ENCODE measurements at regions not wholly inside any gene's neighbourhood (a gene's known extent, or its start where the extent isn't known, plus 50 kb on each side); places are given as distances from the start of the nearest gene placed in this dataset.
A peak's percentile ranks its signal among the peaks of the same experiment; 100 is the strongest.

DNA sequence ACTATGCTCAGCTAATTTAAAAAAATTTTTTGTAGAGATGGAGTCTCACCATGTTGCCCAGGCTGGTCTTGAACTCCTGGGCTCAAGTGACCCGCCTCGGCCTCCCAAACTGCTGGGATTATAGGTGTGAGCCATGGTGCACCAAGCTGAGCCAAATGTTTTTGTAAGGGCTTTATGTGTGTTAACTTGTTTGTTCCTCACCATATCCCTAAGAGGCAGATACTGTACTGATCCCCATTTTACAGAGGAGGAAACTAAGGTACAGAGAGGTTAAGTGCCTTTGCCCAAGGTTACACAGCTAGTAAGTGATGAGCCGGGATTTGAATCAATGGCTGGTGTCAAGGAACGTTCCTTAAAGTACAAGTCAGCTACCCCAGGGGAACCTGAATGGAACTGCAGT is 85.3 kb upstream of the KLF7 start:
- TF ChIP-seq EZH2 (IDR thresholded peaks at IDR 0.05; ENCODE audit: insufficient read depth, low read length) = no peak
- TF ChIP-seq, protein P1, sequence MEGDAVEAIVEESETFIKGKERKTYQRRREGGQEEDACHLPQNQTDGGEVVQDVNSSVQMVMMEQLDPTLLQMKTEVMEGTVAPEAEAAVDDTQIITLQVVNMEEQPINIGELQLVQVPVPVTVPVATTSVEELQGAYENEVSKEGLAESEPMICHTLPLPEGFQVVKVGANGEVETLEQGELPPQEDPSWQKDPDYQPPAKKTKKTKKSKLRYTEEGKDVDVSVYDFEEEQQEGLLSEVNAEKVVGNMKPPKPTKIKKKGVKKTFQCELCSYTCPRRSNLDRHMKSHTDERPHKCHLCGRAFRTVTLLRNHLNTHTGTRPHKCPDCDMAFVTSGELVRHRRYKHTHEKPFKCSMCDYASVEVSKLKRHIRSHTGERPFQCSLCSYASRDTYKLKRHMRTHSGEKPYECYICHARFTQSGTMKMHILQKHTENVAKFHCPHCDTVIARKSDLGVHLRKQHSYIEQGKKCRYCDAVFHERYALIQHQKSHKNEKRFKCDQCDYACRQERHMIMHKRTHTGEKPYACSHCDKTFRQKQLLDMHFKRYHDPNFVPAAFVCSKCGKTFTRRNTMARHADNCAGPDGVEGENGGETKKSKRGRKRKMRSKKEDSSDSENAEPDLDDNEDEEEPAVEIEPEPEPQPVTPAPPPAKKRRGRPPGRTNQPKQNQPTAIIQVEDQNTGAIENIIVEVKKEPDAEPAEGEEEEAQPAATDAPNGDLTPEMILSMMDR (IDR thresholded peaks at IDR 0.05; ENCODE audit: insufficient read depth, low read depth, low read length) = no peak
- Histone ChIP-seq H3K9me3 (ENCODE audit: insufficient read depth, low read depth, low read length) (no peaks in the 10 kb centered on the region), H3K4me3 (ENCODE audit: insufficient read depth, low read depth, low read length) (no peak overlapping the region), H3K4me2 (ENCODE audit: low read length) (peak overlapping the region; percentile 4), H3K27me3 (ENCODE audit: insufficient read depth, low read length) (no peaks in the 10 kb centered on the region), H4K20me1 (ENCODE audit: insufficient read depth, low read length) (no peaks in the 10 kb centered on the region), H3K4me1 (ENCODE audit: insufficient read depth, low read length) (peaks cover 47% of the 10 kb centered on the region), H3K36me3 (ENCODE audit: insufficient read depth, low read length) (no peaks in the 10 kb centered on the region), H2AFZ (ENCODE audit: low read depth, low read length) (no peak overlapping the region), H3K9ac (ENCODE audit: low read length) (peak overlapping the region; percentile 21), H3K27ac (ENCODE audit: low read depth, low read length) (peak overlapping the region; percentile 48), H3K79me2 (ENCODE audit: insufficient read depth, low read length) (no peaks in the 10 kb centered on the region)
- FAIRE-seq (no peak), DNase-seq (ENCODE audit: low read depth) (no peak)
- Mint-ChIP-seq H3K27me3 (ENCODE audit: low read depth, unreplicated experiment) (no peaks in the 10 kb centered on the region), H3K36me3 (ENCODE audit: low read depth, unreplicated experiment) (peaks cover 1% of the 10 kb centered on the region), H3K4me3 (ENCODE audit: unreplicated experiment) (no peak overlapping the region), H3K9me3 (ENCODE audit: unreplicated experiment) (no peaks in the 10 kb centered on the region), H3K27ac (ENCODE audit: unreplicated experiment) (peak overlapping the region; percentile 91), H3K4me1 (ENCODE audit: low read depth, unreplicated experiment) (peaks cover 64% of the 10 kb centered on the region)

DNA sequence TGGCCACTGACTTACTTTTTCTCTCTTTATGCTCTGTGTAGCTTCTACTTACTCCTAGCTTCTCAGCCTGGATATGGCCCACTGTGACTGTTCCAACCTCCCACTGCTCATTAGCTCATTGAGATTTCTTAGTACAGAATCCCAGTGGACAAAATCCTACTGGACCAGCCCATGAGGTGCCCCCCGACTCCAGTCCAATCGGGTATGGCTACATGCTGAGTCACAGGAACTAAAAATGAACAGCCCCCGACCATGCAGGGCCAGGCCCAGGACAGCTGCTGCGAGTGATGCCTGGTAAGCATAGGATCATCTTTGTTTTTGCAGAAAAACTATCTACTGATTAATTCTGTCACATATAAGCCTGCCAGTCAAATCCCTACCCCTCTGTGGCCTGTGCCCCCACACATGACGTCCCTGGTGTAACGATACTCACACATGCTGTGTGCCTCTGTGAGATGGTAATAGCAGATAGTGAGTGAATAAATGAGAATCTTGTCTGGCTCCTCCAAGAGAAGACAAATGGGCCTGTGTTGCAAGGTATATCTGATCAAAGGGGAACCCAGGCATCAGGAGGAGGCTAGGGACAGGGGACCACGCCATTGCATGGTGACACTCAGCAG is 85.9 kb upstream of the KLF7 start:
- H3K9ac ChIP-seq (ENCODE audit: low read length) = peak overlapping the region; percentile 21
- H3K36me3 Mint-ChIP-seq (ENCODE audit: low read depth, unreplicated experiment) = no peaks in the 10 kb centered on the region
- peak overlapping the region; percentile 4 for H3K4me2 ChIP-seq (ENCODE audit: low read length)
- H3K27ac Mint-ChIP-seq (ENCODE audit: unreplicated experiment) = peak overlapping the region; percentile 91
- H4K20me1 ChIP-seq (ENCODE audit: insufficient read depth, low read length) = no peaks in the 10 kb centered on the region
- no peaks in the 10 kb centered on the region for H3K9me3 Mint-ChIP-seq (ENCODE audit: unreplicated experiment)
- peaks cover 54% of the 10 kb centered on the region for H3K4me1 ChIP-seq (ENCODE audit: insufficient read depth, low read length)
- H3K27ac ChIP-seq (ENCODE audit: low read depth, low read length) = peak overlapping the region; percentile 48
- TF ChIP-seq EZH2 (IDR thresholded peaks at IDR 0.05; ENCODE audit: insufficient read depth, low read length) = no peak
- TF ChIP-seq, protein P1 (IDR thresholded peaks at IDR 0.05; ENCODE audit: insufficient read depth, low read depth, low read length) = no peak
- no peaks in the 10 kb centered on the region for H3K79me2 ChIP-seq (ENCODE audit: insufficient read depth, low read length)
- H3K4me3 Mint-ChIP-seq (ENCODE audit: unreplicated experiment) = peak overlapping the region; percentile 58
- H3K27me3 Mint-ChIP-seq (ENCODE audit: low read depth, unreplicated experiment) = no peaks in the 10 kb centered on the region
- peaks cover 71% of the 10 kb centered on the region for H3K4me1 Mint-ChIP-seq (ENCODE audit: low read depth, unreplicated experiment)
- FAIRE-seq = no peak
- no peak overlapping the region for H3K4me3 ChIP-seq (ENCODE audit: insufficient read depth, low read depth, low read length)
- no peaks in the 10 kb centered on the region for H3K27me3 ChIP-seq (ENCODE audit: insufficient read depth, low read length)
- DNase-seq (ENCODE audit: low read depth) = peak; percentile 29
- H2AFZ ChIP-seq (ENCODE audit: low read depth, low read length) = no peak overlapping the region
- no peaks in the 10 kb centered on the region for H3K36me3 ChIP-seq (ENCODE audit: insufficient read depth, low read length)
- no peaks in the 10 kb centered on the region for H3K9me3 ChIP-seq (ENCODE audit: insufficient read depth, low read depth, low read length)

DNA sequence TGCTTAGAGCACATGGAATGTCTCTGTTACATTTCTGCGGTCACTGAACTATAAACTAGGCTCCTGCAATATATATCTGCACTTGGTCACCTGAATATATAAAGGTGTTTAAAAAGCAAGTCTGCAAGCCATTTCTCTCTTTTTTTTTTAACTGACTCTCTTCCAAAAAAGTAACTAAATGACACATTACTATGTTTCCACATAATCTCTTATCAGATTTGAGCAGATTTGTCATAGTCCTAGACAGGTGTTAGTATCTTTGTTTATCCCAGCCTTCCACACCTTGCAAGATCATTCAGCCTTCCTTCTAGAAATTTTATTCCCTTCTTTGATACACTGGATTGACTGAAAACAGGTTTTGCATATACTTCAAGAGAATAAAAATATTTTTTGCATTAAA is 86.7 kb upstream of the KLF7 start:
- DNase-seq (ENCODE audit: low read depth) (no peak), FAIRE-seq (peak; percentile 34)
- Mint-ChIP-seq H3K4me1 (ENCODE audit: low read depth, unreplicated experiment) (peaks cover 77% of the 10 kb centered on the region), H3K9me3 (ENCODE audit: unreplicated experiment) (no peaks in the 10 kb centered on the region), H3K27ac (ENCODE audit: unreplicated experiment) (peak overlapping the region; percentile 91), H3K27me3 (ENCODE audit: low read depth, unreplicated experiment) (no peaks in the 10 kb centered on the region), H3K36me3 (ENCODE audit: low read depth, unreplicated experiment) (no peaks in the 10 kb centered on the region), H3K4me3 (ENCODE audit: unreplicated experiment) (no peak overlapping the region)
- no peaks in the 10 kb centered on the region for H3K27me3 ChIP-seq (ENCODE audit: insufficient read depth, low read length)
- TF ChIP-seq, protein P1 (IDR thresholded peaks at IDR 0.05; ENCODE audit: insufficient read depth, low read depth, low read length) = no peak
- TF ChIP-seq EZH2 (IDR thresholded peaks at IDR 0.05; ENCODE audit: insufficient read depth, low read length) = no peak
- H3K9me3 ChIP-seq (ENCODE audit: insufficient read depth, low read depth, low read length) = no peaks in the 10 kb centered on the region
- H3K4me3 ChIP-seq (ENCODE audit: insufficient read depth, low read depth, low read length) = no peak overlapping the region
- H3K36me3 ChIP-seq (ENCODE audit: insufficient read depth, low read length) = no peaks in the 10 kb centered on the region
- no peaks in the 10 kb centered on the region for H4K20me1 ChIP-seq (ENCODE audit: insufficient read depth, low read length)
- peaks cover 61% of the 10 kb centered on the region for H3K4me1 ChIP-seq (ENCODE audit: insufficient read depth, low read length)
- no peak overlapping the region for H3K4me2 ChIP-seq (ENCODE audit: low read length)
- no peaks in the 10 kb centered on the region for H3K79me2 ChIP-seq (ENCODE audit: insufficient read depth, low read length)
- peak overlapping the region; percentile 48 for H3K27ac ChIP-seq (ENCODE audit: low read depth, low read length)
- no peak overlapping the region for H2AFZ ChIP-seq (ENCODE audit: low read depth, low read length)
- H3K9ac ChIP-seq (ENCODE audit: low read length) = peak overlapping the region; percentile 21
